ENCODE measurements at regions not wholly inside any gene's neighbourhood (a gene's known extent, or its start where the extent isn't known, plus 50 kb on each side); places are given as distances from the start of the nearest gene placed in this dataset.

DNA sequence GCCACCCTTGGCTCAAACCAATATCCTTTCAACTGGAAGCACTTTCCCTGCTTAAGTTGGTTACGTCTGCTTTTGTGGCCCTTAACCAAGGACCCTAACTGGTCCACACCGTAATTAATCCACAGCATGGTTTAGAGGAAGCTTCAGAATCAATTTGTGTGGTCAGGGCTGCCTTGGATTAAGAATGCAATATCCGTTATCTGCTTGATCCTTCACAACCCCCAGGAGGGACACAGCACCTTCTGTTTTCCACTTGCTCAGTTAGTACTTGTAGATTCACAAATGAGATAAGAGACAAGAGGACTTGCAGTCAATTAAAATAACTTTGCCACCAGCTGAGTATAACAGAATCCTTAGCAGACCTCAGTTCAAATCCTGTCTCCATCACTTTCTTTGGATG lies 56.9 kb upstream of the LRP8 start:
- no peak overlapping the region for H3K27ac ChIP-seq (ENCODE audit: low read length)
- DNase-seq (ENCODE audit: low read depth, low spot score) (no peak), ATAC-seq (no peak)
- TF ChIP-seq, protein P1, sequence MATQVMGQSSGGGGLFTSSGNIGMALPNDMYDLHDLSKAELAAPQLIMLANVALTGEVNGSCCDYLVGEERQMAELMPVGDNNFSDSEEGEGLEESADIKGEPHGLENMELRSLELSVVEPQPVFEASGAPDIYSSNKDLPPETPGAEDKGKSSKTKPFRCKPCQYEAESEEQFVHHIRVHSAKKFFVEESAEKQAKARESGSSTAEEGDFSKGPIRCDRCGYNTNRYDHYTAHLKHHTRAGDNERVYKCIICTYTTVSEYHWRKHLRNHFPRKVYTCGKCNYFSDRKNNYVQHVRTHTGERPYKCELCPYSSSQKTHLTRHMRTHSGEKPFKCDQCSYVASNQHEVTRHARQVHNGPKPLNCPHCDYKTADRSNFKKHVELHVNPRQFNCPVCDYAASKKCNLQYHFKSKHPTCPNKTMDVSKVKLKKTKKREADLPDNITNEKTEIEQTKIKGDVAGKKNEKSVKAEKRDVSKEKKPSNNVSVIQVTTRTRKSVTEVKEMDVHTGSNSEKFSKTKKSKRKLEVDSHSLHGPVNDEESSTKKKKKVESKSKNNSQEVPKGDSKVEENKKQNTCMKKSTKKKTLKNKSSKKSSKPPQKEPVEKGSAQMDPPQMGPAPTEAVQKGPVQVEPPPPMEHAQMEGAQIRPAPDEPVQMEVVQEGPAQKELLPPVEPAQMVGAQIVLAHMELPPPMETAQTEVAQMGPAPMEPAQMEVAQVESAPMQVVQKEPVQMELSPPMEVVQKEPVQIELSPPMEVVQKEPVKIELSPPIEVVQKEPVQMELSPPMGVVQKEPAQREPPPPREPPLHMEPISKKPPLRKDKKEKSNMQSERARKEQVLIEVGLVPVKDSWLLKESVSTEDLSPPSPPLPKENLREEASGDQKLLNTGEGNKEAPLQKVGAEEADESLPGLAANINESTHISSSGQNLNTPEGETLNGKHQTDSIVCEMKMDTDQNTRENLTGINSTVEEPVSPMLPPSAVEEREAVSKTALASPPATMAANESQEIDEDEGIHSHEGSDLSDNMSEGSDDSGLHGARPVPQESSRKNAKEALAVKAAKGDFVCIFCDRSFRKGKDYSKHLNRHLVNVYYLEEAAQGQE (IDR thresholded peaks at IDR 0.05; ENCODE audit: insufficient read depth in 1 of 2, low read depth in 2 of 2, low read length in 1 of 2): no peak
- TF ChIP-seq POLR2AphosphoS5 (IDR thresholded peaks at IDR 0.05; ENCODE audit: low read depth, low read length) (no peak), SIN3A (IDR thresholded peaks at IDR 0.05; ENCODE audit: borderline replicate concordance, insufficient read depth, low read depth, low read length) (no peak), TCF7L2 (IDR thresholded peaks at IDR 0.05; ENCODE audit: low read depth, low read length) (no peak)
- TF ChIP-seq, protein P2, sequence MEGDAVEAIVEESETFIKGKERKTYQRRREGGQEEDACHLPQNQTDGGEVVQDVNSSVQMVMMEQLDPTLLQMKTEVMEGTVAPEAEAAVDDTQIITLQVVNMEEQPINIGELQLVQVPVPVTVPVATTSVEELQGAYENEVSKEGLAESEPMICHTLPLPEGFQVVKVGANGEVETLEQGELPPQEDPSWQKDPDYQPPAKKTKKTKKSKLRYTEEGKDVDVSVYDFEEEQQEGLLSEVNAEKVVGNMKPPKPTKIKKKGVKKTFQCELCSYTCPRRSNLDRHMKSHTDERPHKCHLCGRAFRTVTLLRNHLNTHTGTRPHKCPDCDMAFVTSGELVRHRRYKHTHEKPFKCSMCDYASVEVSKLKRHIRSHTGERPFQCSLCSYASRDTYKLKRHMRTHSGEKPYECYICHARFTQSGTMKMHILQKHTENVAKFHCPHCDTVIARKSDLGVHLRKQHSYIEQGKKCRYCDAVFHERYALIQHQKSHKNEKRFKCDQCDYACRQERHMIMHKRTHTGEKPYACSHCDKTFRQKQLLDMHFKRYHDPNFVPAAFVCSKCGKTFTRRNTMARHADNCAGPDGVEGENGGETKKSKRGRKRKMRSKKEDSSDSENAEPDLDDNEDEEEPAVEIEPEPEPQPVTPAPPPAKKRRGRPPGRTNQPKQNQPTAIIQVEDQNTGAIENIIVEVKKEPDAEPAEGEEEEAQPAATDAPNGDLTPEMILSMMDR (IDR thresholded peaks at IDR 0.05): no peak
- H3K27me3 ChIP-seq (ENCODE audit: control insufficient read depth, insufficient read depth, low read length): no peaks in the 10 kb centered on the region
- H3K4me3 ChIP-seq (ENCODE audit: low read depth in 2 of 2, low read length in 2 of 2): no peak overlapping the region
- intact Hi-C loops (cut with micrococcal nuclease; ENCODE audit: unreplicated experiment) (no loop called here), in situ Hi-C loops (cut with HindIII; ENCODE audit: low pct_unique_long_range_greater_than_20kb, low sequenced_read_pairs) (no loop called here)
- ChIA-PET POLR2A (no interaction called here), CTCF (no interaction called here)
- no TSS peak for BruUV-seq (replicated peaks)
- H3K36me3 ChIP-seq (ENCODE audit: control insufficient read depth, insufficient read depth, low read length): no peaks in the 10 kb centered on the region
- no peaks in the 10 kb centered on the region; the same call in 1 of the 2 replicates for H3K4me1 ChIP-seq (ENCODE audit: control insufficient read depth, insufficient read depth, low read length)
- H3K9me3 ChIP-seq (ENCODE audit: control insufficient read depth, insufficient read depth, low read depth, low read length): peaks cover 8% of the 10 kb centered on the region; the same call in 1 of the 2 replicates

DNA sequence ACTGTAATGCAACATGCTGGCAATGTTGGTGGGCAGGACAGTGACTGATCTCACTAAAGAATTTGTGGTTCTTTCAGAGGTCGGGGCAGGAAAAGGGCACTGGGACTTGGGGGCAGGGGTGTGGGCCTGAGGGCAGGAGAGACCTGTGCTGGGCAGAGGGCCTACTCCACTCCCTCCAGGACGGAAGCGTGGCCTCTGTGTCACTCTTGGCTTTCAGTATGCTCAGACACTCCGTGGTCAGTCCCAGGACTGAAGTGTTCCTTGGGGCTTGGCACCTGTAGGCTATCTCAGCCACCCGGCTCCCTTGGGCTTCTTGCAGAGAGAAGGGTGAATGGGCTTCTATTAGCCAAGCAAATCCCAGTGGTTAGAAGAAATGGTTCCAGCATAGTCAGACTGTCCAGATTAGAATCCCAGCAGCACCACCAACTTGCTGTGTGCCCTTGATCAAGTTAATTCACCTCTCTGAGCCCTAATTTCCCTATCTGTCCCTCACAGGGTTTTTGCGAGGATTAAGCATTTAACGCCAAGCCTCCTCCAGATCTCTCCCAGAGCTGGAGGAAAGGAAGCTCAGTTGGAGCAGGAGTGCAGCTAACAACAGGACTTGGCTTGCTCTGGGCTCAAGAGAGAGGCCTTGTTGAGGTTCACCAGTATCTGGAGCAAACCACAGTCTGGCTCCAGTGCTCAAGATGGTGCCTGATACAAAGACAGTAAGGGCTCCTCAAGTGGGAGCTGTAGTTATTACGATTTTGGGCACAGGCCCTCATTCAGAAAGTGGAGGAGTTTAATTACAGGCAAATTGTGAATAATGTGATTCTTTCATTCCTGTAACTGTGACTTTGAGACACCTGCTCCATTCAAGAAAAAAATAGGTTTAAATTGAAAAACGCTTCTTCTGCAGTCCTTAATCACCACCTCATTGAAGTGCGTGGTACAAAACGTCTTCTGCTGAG lies 57.7 kb upstream of the LRP8 start:
- intact Hi-C loops (cut with micrococcal nuclease; ENCODE audit: unreplicated experiment): no loop called here
- no peaks in the 10 kb centered on the region for H3K36me3 ChIP-seq (ENCODE audit: control insufficient read depth, insufficient read depth, low read length)
- DNase-seq (ENCODE audit: low read depth, low spot score): no peak
- BruUV-seq (replicated peaks): no TSS peak
- H3K27me3 ChIP-seq (ENCODE audit: control insufficient read depth, insufficient read depth, low read length): no peaks in the 10 kb centered on the region
- no peak for ATAC-seq
- ChIA-PET POLR2A (no interaction called here), CTCF (no interaction called here)
- H3K4me1 ChIP-seq (ENCODE audit: control insufficient read depth, insufficient read depth, low read length): no peaks in the 10 kb centered on the region; the same call in 1 of the 2 replicates
- peaks cover 8% of the 10 kb centered on the region; the same call in 1 of the 2 replicates for H3K9me3 ChIP-seq (ENCODE audit: control insufficient read depth, insufficient read depth, low read depth, low read length)
- no peak overlapping the region for H3K27ac ChIP-seq (ENCODE audit: low read length)
- H3K4me3 ChIP-seq (ENCODE audit: low read depth in 2 of 2, low read length in 2 of 2): no peak overlapping the region
- TF ChIP-seq, protein P2 (IDR thresholded peaks at IDR 0.05): no peak
- TF ChIP-seq, protein P1 (IDR thresholded peaks at IDR 0.05; ENCODE audit: insufficient read depth in 1 of 2, low read depth in 2 of 2, low read length in 1 of 2): no peak
- TF ChIP-seq TCF7L2 (IDR thresholded peaks at IDR 0.05; ENCODE audit: low read depth, low read length) (no peak), SIN3A (IDR thresholded peaks at IDR 0.05; ENCODE audit: borderline replicate concordance, insufficient read depth, low read depth, low read length) (no peak), POLR2AphosphoS5 (IDR thresholded peaks at IDR 0.05; ENCODE audit: low read depth, low read length) (no peak)
- in situ Hi-C loops (cut with HindIII; ENCODE audit: low pct_unique_long_range_greater_than_20kb, low sequenced_read_pairs): no loop called here
